ENCODE measurements at regions not wholly inside any gene's neighbourhood (a gene's known extent, or its start where the extent isn't known, plus 50 kb on each side); places are given as distances from the start of the nearest gene placed in this dataset.

GRCh38 chr7:121515229-121515628 lies 119.1 kb upstream of the FAM3C start:
- no peak for TF ChIP-seq CTCF (IDR thresholded peaks at IDR 0.05)
- TF ChIP-seq EZH2 (IDR thresholded peaks at IDR 0.05), result no peak

All from neural progenitor cell (in vitro differentiated cells).